ENCODE measurements at regions not wholly inside any gene's neighbourhood (a gene's known extent, or its start where the extent isn't known, plus 50 kb on each side); places are given as distances from the start of the nearest gene placed in this dataset.
"Not testable (repeated sequence)": the region's sequence is repeated elsewhere in the genome, so short reads cannot be mapped to it uniquely, and the experiment has no call there.

DNA sequence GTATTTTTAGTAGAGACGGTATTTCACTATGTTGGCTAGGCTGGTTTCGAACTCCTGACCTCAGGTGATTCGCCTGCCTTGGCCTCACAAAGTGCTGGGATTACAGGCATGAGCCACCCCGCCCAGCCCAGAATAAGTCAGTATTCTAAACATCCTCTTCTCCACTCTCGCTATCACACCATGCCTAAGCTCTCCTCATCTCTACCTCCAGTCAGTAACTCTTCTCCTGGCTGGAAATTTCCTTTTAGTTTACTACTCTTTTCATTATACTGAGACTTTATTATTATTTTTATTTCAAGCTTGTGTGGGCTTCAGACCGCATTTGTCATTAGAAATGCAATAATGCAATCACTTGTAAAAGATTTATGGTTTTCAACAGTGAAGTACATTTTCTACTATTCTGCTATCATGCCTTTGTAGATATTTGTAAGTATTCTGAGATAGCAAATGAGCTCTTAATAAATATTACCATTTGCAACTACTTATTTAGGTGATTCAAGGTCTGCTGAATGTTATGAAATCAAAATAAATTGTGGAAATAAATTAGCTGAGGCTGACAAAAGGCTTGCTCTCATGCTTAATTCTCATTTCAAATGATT is 617.3 kb upstream of the GOT2 start:
- no peak for DNase-seq

DNA sequence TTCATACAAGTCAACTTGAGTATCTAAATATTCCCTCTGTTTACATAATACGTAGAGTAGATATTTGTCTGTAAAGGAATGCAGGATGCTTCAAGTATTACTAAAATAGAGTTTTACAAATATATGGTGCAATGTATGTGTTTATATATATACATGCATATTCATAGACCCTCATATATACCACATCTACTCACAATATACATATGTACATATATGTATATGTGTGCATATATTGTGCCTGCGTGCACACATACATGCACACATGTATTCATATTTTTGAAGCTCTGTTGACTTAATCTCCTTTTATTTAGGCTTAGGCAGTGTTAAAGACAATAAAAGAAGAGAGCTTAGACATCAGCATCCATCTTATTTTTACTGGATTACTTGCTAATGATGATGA is 616.6 kb upstream of the GOT2 start:
- no peak for DNase-seq

DNA sequence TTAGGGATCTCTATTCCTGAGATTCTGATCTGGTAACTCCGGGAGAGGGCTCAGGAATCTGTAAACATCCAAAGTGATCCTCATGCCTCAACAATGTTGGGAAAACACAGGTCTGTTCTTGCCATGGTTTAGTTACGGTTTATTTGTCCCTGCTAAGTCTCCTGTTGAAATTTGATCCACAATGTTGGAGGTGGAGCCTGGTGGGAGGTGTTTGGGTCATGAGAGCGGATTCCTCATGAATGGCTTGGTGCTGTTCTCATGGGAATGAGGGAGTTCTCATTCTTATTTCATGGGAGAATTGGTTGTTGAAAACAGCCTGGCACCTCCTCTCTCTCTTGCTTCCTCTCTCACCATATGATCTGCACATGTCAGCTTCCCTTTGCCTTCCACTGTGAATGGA is 608.6 kb upstream of the GOT2 start:
- no peak for DNase-seq

DNA sequence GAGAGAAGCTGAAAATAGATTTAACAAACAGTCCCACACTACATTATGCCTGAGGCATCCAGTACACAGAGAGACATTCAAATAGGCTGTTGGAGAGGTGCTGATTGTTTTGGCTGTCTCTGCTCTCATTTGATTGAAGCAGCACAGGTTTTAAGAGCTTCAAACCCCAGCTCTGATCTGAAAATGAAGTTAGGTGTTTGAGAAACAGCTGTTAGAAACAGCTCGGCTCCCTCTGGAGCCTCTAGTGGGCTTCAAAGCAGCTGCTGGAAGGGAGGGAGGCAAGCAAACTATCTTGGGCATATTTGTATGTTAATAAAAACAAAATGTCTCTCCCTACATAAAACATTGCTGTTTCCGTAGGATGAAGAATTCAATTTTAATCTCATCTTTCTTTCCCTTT is 607.3 kb upstream of the GOT2 start:
- no peak for DNase-seq

DNA sequence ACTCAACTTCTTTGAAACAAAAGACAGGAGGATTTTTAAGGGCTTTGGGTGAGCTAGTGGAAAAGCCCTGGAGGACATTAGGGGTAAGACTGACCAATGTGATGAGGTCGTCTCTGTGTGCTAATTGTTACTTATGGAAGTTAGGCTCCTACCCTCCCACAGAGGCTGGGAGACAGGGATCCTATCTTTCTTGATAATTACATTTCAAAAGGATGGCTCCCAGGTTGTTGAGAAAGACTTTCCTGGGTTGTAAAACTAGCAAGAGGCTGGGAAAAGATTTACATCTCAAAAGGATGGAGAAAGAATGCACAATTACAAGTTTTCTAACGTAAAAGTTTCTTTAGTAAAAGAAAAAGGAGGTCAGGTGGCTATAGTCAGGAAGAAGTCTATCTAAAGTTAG is 605.8 kb upstream of the GOT2 start:
- no peak for DNase-seq

DNA sequence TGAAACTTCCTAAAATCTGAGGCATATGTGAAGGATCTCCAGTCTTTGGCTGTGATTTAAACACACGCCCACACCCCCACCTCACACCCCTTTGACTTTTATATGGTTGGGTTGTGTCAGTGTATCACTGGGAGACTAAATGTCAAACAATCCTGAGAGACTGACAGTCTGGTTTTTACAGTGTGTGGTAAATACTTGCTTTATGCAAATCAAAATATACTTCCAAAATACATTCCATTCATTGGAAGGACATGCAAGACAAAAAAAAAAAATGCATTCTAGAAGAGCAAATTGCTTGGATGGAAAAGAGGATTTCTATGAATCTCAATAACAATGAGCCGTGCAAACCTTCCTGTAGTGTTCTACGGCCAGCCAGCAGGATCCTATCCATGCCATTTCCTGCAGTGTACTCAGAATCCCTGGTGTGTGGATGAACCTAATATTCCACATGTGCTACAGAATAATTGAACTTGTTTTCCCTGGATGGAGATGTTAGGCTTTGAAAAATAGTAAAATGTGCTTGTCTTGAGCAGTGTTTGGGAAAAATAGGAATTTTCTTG is 602.1 kb upstream of the GOT2 start:
- DNase-seq, result no peak

DNA sequence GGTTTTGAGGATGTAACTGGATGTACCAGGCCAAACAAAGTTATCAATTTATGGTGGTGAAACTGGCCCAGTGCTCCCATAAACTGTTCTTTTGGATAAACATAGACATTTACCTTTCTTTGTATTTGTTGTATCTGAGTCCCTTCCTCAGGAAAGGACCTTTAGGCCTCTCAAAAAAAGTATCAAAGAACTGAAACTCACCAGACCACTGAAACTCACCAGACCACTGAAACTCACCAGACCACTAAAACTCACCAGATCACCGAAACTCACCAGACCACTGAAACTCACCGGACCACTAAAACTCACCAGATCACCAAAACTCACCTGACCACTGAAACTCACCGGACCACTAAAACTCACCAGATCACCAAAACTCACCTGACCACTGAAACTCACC is 597.6 kb upstream of the GOT2 start:
- not testable (repeated sequence) for DNase-seq

DNA sequence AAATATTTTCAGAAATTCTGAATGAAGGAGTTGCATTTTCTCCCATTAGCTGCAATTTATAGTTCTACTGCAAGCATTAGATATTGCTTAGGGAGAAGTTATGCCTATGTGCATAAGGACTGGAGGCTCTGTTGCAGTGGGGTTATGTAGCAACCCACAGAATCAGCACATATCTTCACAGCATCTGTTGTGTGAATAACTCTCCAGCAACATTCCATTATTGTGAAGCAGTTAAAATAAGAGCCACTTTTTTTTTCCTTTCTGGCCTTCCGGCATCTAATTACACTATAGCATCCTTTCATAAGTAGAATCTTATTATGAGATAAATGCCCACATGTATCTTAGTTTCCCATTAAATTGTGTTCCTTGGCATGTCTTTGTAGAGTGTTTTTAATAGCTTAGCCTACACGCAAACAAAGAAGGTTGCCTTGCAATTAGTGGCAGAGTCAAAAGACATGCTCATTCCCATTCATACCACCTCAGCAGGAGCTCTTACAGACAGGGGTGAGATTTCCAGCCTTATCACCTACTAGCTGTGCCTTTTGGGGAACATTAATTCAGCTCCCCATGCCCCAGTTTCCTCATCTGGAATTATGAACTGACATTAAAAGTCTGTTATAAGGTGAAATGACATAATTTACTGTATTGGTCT is 596.0 kb upstream of the GOT2 start:
- no peak for DNase-seq

DNA sequence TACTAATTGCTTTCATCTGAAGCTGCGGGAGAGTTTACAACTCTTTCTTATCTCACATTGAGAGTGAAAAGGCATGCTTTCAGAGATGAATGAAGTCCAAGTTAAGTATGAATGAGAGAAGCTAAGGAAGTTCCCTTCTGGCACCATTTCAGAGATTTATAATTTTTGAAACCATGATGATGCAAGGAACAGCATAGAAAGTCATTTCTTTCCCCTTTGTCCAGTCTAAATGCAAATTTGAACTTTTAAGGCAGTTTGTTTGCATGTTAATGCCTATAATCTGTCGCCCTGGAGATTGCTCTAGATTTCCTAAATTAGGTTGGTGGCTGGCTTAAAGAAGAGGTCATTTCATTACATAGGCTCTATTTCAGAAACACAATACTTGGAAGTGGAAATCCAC is 594.8 kb upstream of the GOT2 start:
- DNase-seq, result no peak

DNA sequence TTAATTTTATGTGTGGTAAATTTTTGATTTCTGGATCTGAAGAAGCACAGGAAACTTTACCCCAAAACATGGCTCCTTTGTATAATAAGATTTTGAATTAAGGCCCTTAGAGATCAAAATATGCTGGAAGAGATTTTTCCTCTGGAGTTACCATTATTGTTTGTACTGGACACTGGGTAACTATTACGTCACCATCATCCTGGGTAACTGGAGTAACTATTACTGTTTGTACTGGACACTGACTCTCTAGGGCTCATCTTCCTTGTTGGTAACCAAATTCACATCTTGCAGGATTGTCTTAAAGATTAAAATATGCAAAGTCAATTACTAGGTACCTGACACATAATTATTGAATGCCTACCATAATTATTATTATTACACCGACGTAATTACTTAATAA is 593.8 kb upstream of the GOT2 start:
- no peak for DNase-seq

DNA sequence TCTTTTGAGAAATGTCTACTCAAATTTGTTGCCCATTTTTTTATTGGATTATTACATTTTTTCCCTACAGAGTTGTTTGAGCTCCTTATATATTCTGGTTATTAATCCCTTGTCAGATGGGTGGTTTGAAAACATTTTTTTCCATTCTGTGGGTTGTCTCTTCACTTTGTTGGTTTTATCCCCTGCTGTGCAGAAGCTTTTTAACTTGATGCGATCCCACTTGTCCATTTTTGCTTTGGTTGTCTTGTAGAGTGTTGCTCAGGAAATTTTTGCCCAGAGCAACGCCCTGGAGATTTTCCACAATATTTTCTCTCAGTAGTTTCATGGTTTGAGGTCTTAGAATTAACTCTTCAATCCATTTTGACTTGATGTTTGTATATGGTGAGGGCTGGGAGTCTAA is 592.8 kb upstream of the GOT2 start:
- no peak for DNase-seq

DNA sequence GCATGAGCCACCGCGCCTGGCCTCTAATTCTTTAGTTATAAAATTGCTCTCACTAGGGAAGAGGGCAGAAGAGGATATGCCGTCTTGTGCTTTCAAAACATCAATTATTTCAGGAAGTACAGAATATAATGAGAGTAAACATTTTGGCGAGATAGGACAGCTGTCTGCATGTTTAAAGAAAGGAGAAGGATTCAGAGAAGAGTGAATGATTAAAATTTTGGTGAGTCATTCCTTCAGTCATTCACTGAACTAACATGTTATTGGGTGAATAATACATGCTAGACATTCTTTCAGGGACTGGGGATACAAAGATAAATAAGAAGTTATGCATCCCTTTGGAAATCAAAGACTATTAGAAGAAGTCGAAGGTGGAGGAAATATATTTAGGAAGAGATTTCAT is 590.3 kb upstream of the GOT2 start:
- DNase-seq, result no peak

DNA sequence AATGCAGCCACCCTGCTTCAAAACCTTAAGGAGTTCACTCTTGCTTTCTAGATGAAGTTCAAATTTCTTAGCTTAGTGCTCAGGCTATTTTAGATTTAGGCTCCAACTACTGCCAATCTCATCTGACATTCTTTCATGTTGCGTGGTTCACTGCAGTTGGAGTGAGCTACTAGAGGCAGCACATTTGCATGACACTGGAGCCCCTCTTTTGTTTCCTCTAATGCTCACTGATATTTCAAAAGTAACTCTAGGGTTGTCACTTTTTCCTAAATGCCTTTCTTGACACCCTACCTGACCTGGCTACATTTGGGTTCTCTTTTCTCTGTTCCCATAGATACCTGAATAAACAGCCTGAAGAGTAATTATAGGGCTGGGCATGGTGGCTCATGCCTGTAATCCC is 586.5 kb upstream of the GOT2 start:
- no peak for DNase-seq

DNA sequence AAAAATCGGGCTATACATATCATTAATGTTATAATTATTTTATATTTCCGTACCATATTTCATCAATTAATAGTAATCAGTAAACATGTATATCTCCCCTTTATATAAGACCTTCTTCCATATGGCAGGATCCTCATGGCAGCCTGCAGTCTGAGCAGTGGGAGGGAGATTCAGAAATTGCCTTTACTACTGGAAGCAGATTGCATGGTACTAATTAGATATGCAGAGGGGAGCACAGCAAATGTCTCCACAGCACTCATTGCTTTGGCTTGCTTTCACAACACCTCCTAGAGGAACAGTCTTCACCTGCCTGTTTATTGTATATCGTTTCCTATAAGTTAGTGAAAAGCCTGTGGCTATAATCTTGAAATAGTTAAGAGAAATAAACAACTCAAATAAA is 585.8 kb upstream of the GOT2 start:
- DNase-seq, result no peak

DNA sequence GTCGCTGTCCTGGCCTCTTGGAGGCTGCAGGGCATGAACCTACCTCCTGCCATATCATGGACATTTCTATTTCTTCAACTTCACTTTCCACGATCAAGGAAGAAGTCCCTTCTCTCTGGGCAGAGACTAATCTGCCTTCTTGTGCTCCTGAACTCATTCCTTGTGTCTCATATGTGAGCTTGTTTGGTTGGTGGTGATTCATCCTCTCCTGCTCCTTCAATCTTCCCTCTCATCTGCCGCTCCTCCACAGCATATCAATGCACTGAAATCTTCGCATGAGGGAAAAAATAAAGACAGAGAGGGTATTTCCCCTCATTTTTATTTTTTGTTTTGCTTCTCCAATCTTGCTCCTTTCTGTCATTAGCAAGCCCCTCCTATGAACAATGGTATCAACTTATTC is 571.7 kb upstream of the GOT2 start:
- no peak for DNase-seq

DNA sequence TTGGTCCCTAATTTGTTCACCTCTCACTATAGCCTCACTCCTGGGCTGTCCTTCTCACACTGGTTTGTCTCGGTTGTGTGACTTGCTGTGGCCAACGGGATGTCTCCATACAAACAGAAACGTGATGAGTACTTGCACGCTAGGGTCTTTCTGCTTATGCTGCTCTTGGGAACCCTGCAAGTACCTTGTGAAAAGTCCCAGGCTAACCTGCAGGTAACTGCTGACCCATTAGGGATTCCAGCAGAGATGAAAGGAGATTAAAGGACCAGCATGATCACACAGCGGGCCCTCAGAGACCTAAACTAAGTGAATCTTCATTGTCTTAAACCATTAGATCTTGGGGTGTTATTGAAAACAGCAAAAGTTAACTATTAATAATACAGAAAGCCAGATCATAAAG is 562.8 kb upstream of the GOT2 start:
- no peak for DNase-seq

DNA sequence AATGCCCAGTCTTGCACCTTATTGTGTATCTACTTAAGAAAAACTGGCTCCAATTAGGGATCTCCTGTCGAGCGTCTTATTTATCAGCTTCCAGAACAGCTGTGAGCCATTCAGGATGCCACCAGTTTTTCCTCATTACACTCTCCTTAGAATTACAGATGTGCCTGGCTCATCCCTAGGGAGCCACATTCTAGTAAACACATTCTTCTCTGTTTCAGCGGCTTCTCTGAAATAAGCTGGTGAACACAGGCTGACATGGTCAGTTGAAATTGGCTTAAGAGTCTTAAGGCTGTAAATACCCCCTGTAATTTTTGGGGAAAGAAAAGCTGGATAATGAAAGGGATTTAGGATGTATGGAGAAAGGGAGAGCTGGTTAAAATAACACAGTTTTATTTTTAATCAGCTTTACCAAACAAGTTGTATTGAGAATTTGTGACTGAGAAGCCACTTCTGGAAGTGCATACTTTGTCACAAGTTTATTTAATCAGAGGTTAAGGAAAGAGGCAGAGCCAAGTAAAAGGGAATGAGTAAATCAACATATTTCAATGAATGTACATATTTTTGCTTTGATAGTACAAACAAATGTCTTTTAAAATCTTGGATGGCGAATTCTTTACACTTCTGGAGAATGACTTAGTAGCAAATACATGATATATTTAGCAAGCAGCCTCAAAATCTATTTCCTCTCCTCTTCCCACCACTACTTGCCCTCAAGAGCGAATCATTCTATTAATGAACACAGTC is 562.0 kb upstream of the GOT2 start:
- no peak for DNase-seq

DNA sequence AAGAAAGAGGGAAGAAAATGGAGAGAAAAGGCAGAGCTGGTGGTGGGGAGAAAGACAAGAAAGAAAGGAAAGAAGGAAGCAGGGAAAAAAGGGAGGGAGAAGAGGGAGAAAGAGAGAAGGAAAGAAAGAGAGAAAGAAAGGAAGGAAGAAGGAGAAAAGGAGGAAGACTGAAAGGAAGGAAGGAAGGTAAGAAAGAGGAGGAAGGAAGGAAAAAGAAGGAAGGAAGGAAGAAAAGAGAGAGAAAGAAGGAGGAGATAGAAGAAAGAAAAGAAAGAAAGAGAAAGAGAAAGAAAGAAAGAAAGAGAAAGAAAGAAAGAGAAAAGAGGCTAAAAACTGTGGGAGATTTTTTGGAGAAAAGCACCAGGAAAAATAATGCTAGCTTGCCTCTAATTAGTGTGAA is 561.4 kb upstream of the GOT2 start:
- DNase-seq, result no peak

DNA sequence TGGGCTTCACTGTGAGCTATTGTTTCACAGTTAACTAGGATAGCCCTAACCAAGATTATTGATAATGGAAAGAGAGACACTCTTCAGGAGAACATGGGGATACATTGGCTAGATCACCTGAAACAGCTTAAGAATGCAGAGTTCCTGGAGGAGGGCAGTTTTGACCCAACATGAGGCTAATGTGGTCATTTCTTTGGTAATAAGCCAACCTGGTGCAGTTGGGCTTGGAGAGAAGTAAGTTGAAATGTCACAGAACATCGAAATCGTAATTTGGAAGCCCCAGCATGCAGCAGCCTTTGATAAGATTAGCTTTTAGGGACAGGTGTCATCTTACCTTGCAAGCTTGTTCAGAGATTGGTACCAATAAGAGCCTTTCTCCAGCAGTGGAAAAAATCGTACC is 556.6 kb upstream of the GOT2 start:
- DNase-seq, result no peak

DNA sequence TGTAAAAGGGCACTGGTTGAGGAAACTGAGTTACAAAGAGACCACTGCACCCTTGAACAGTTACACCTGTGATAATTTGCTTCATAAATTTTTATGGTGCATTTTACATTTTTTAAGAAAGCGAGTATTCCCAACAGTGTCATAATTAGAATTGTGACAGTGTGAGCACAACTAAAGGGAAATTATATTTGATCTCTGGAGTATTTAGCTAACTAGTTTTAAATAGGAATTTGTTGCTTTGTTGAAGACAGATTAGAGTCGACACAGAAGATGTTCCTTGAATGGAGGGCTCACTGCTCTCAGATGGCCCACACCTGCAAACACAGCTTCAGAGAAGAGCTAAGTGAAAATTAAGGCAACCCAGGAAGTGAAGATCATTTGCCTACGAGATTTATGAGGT is 555.0 kb upstream of the GOT2 start:
- no peak for DNase-seq

DNA sequence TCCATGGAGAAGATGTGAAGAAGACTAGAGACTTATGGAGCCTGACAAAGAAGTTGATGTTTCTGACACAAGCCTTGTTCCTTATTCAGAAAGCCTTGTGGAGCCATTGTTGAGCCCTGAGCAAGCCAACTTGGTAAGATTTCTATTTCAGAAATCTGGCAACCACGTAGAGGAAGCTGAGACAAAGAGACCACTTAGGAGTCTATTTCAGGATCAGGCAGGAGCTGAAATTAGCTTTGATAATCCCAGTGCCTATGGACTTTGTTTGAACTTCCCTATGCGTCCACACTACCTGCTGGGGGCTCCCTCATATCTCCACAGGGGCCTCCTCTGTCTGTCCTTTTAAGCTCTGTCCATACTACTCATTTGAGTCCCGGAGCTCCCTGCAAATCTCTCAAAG is 540.0 kb upstream of the GOT2 start:
- DNase-seq, result no peak

DNA sequence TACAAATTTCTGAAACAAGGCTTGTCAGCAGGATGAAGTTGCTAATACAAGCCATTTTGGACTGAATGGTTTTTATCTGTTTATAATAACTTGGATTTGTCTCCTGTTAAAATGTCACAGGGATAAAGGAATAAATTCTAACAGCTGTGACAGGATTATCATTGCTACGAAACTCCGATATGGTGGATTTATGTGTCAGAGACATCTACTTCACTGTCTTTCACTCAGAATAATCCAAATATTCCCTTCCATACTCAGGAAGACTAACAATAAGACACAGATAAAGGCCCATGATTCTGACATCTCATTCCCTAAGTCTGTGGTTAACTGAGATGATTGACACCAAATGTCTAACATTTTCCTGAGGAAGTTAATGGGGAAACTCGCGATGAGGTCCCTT is 529.8 kb upstream of the GOT2 start:
- no peak for DNase-seq

DNA sequence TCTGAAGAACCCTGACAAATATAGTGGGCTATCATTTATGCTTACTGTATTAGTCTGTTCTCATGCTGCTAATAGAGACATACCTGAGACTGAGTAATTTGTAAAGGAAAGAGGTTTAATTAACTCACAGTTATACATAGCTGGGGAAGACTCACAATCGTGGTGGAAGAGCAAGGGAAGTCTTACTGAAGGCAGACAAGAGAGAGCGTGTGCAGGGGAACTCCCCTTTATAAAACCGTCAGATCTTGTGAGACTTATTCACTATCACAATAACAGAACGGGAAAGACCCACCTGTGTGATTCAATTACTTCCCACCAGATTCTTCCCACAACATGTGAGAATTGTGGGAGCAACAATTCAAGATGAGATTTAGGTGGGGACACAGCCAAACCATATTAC is 526.8 kb upstream of the GOT2 start:
- DNase-seq, result no peak

DNA sequence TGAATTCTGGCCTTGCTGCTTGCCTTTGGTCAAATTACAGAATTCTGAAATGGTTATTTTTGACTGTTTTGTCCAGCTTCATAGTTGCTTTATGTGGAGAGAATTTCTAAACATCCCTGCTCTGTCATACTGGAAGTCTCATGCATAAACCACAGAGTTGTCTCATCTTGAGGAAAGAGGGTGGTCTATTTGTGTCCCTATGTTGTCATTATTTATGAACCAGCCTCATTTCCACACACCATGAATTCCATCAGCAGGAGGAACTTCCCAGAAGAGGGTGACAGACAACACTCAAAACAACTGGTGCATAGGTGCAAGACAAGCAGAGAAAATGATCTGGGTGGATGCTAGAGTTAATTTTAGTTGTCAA is 525.8 kb upstream of the GOT2 start:
- no peak for DNase-seq

All from CD4-positive, alpha-beta T cell treated with Interleukin-4 for 4 hours (primary cell).